Fibroblast of the aortic adventitia (primary cell): ENCODE measurements at regions not wholly inside any gene's neighbourhood (a gene's known extent, or its start where the extent isn't known, plus 50 kb on each side); places are given as distances from the start of the nearest gene placed in this dataset.
"Not testable (repeated sequence)": the region's sequence is repeated elsewhere in the genome, so short reads cannot be mapped to it uniquely, and the experiment has no call there.

Experiments
- DNase-seq: peaks from one replicate; pipeline ENCODE4 v3.0.0-alpha.2; 2010; ENCODE audit warnings: low read depth
- H3K4me3 ChIP-seq: 2 replicates; pipeline ENCODE4 v1.5.1; 2011; ENCODE audit warnings: low read depth, mild to moderate bottlenecking, control low read depth, low read length, moderate library complexity
- TF ChIP-seq, protein P1 (sequence below): IDR thresholded peaks from 2 replicates; pipeline ENCODE4 v1.5.1; 2011; ENCODE audit warnings: mild to moderate bottlenecking, low read length, control low read depth, inconsistent platforms; ENCODE audit not compliant: insufficient read depth

DNA sequence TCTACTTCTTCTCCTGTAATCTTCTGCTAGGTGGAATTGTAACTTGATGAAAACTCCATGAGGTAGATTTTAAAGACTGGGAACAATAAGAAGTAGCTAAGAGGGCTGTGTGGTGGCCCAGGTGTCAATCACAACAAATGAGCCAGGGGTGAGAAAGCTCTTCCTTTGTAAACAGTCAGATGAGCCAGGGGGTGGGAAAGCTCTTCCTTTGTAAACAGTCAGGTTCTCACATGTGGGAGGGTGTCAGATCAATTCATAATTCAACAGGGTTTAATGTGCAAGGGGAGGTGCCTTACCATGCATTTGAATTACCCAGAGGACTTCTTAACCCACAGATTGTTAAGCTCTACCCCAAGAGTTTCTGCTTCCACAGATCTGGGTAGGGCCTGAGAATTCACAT, 312.4 kb upstream of the AUTS2 start:
- DNase-seq, result no peak
- no peak overlapping the region for H3K4me3 ChIP-seq
- TF ChIP-seq, protein P1, sequence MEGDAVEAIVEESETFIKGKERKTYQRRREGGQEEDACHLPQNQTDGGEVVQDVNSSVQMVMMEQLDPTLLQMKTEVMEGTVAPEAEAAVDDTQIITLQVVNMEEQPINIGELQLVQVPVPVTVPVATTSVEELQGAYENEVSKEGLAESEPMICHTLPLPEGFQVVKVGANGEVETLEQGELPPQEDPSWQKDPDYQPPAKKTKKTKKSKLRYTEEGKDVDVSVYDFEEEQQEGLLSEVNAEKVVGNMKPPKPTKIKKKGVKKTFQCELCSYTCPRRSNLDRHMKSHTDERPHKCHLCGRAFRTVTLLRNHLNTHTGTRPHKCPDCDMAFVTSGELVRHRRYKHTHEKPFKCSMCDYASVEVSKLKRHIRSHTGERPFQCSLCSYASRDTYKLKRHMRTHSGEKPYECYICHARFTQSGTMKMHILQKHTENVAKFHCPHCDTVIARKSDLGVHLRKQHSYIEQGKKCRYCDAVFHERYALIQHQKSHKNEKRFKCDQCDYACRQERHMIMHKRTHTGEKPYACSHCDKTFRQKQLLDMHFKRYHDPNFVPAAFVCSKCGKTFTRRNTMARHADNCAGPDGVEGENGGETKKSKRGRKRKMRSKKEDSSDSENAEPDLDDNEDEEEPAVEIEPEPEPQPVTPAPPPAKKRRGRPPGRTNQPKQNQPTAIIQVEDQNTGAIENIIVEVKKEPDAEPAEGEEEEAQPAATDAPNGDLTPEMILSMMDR, result no peak

GRCh38 chr7:69295977-69296376, 302.3 kb upstream of the AUTS2 start:
- TF ChIP-seq, protein P1, result no peak
- H3K4me3 ChIP-seq, result no peak overlapping the region
- no peak for DNase-seq

DNA sequence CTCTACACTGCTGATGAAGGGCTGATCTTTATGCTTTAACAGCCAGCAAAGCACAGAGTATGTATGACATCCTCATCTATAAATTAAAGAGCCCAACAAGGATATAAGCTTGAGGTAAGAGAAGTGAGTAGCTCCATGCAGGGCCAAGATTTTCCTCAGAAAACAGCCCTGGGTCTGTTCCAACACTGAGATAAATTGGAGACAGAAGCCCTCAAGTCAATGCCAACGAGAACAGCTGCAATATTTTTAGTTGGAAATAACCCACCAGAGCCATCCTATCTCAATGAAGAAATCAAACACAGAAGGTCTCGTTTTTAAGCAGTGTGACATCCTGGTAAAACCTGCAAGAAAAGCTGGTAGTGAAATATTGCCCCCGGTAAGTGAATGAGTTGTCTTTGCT, 297.0 kb upstream of the AUTS2 start:
- H3K4me3 ChIP-seq, result no peak overlapping the region
- TF ChIP-seq, protein P1, result no peak
- DNase-seq, result no peak

GRCh38 chr7:69309601-69310000, 288.7 kb upstream of the AUTS2 start:
- TF ChIP-seq, protein P1, result no peak
- DNase-seq, result no peak
- no peak overlapping the region for H3K4me3 ChIP-seq

DNA sequence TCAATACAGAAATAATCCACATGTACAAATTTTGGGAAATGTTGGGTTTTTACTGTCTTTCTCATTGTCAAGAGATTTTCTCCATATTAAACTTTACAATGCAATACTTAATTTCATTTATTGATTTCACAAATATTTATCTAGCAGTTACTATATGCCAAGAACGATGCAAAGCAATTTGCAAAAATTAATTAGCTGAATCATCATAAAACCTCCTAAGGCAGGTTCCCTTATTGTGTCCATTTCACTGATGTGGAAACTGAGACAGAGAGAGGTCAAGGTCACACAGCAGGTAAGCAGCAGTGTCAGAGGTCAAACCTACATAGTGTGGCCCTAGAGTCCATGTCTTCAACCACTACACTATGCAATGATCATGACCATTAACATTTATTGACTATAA, 286.8 kb upstream of the AUTS2 start:
- no peak overlapping the region for H3K4me3 ChIP-seq
- TF ChIP-seq, protein P1, result no peak
- no peak for DNase-seq

- not testable (repeated sequence) for DNase-seq, H3K4me3 ChIP-seq
These were observed 284.4 kb upstream of the AUTS2 start for GRCh38 chr7:69313852-69314251.

DNA sequence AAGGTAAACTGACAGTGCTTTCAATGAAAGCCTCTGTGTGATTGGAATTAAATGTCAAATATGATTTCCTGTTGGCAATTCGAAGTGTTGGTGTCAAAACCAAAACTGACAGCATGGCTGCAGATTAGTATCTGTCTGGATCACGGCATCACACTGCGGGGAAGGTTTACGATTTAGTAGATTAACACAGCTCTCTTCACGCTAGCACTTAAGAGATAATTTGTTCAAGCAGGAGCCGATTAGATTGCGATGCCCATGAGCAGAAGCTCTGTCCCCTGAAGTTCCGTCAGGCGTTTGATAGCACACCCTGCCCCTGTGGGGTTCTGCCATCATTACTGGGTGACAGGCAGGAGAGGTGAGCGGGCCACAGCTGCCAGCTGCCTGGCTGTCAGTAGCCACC, 279.5 kb upstream of the AUTS2 start:
- H3K4me3 ChIP-seq, result no peak overlapping the region
- TF ChIP-seq, protein P1, result no peak
- no peak for DNase-seq

- H3K4me3 ChIP-seq, result no peak overlapping the region
- TF ChIP-seq, protein P1, result no peak
- no peak for DNase-seq
These were observed 269.8 kb upstream of the AUTS2 start for GRCh38 chr7:69328516-69328915.
